Peyer's patch (tissue), 4 donors: ENCODE measurements at regions not wholly inside any gene's neighbourhood (a gene's known extent, or its start where the extent isn't known, plus 50 kb on each side); places are given as distances from the start of the nearest gene placed in this dataset.

Experiments used
- DNase-seq, 3 donors: peaks; one replicate each; pipeline ENCODE4 v3.0.0-alpha.2; 2017 to 2019
- H3K27ac ChIP-seq, 4 donors: fragments of 200-600 bp; sonication (generic); one replicate each; pipeline ENCODE4 v1.5.1; 2016 to 2019
- H3K27me3 ChIP-seq, 2 donors: fragments of 200-600 bp; sonication (generic); one replicate each; pipeline ENCODE4 v1.5.1; 2019
- H3K36me3 ChIP-seq, 3 donors: fragments of 200-600 bp; sonication (generic); one replicate each; pipeline ENCODE4 v1.5.1; 2016 to 2019
- H3K4me1 ChIP-seq, 4 donors: fragments of 200-600 bp; sonication (generic); one replicate each; pipeline ENCODE4 v1.5.1; 2016 to 2019
- H3K4me3 ChIP-seq, 4 donors: fragments of 200-600 bp; sonication (generic); 1 replicate in 3 of 4; 2 replicates in 1 of 4; pipeline ENCODE4 v1.5.1; 2016 to 2019; ENCODE audit warnings: mild to moderate bottlenecking in 1 of 4
- H3K9me3 ChIP-seq, 4 donors: fragments of 200-600 bp; sonication (generic); one replicate each; pipeline ENCODE4 v1.5.1; 2016 to 2019; ENCODE audit warnings: mild to moderate bottlenecking in 1 of 4
- POLR2A ChIP-seq, 2 donors: fragments of 450-650 bp; IDR thresholded peaks; one replicate each; pipeline ENCODE4 v1.5.1; 2017; ENCODE audit warnings: antibody characterized with exemption in 2 of 2, mild to moderate bottlenecking in 2 of 2, moderate library complexity in 2 of 2
- TF ChIP-seq, protein P1 (sequence below), 6 experiments: fragments of 450-650 bp in 4 of 6; fragments of 200-600 bp in 2 of 6; sonication (generic) in 1 of 6; IDR thresholded peaks; one replicate each; pipeline ENCODE4 v1.5.1; 2017 to 2019; ENCODE audit warnings: antibody characterized with exemption in 6 of 6, mild to moderate bottlenecking in 3 of 6, moderate library complexity in 1 of 6

DNA sequence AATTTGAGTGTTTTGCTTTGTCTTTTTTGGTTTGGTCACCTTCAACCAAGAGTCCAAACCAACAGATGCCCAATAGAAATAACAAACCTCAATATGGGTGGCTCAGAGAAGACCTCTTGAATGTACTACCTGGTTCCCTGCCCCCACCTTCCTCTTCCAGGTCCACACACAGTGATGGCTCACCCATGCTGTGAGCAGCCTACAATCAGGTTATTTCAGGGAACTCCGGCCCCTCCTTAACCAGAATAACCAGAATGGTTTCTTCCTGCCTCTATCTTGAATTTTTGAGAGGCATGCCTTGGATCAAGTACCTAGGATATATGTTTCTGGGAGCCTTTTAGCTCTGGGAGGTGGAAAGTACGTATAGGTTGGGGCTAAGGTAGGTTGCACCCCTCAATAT, 327.1 kb upstream of the PRDM1 start:
- no peaks in the 10 kb centered on the region for H3K27me3 ChIP-seq
- H3K36me3 ChIP-seq: no peaks in the 10 kb centered on the region
- no peaks in the 10 kb centered on the region for H3K4me1 ChIP-seq
- H3K9me3 ChIP-seq: no peaks in the 10 kb centered on the region
- no peak overlapping the region for H3K27ac ChIP-seq
- TF ChIP-seq, protein P1, sequence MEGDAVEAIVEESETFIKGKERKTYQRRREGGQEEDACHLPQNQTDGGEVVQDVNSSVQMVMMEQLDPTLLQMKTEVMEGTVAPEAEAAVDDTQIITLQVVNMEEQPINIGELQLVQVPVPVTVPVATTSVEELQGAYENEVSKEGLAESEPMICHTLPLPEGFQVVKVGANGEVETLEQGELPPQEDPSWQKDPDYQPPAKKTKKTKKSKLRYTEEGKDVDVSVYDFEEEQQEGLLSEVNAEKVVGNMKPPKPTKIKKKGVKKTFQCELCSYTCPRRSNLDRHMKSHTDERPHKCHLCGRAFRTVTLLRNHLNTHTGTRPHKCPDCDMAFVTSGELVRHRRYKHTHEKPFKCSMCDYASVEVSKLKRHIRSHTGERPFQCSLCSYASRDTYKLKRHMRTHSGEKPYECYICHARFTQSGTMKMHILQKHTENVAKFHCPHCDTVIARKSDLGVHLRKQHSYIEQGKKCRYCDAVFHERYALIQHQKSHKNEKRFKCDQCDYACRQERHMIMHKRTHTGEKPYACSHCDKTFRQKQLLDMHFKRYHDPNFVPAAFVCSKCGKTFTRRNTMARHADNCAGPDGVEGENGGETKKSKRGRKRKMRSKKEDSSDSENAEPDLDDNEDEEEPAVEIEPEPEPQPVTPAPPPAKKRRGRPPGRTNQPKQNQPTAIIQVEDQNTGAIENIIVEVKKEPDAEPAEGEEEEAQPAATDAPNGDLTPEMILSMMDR (IDR thresholded peaks at IDR 0.05): no peak
- TF ChIP-seq POLR2A (IDR thresholded peaks at IDR 0.05): no peak
- DNase-seq: no peak
- no peak overlapping the region for H3K4me3 ChIP-seq

DNA sequence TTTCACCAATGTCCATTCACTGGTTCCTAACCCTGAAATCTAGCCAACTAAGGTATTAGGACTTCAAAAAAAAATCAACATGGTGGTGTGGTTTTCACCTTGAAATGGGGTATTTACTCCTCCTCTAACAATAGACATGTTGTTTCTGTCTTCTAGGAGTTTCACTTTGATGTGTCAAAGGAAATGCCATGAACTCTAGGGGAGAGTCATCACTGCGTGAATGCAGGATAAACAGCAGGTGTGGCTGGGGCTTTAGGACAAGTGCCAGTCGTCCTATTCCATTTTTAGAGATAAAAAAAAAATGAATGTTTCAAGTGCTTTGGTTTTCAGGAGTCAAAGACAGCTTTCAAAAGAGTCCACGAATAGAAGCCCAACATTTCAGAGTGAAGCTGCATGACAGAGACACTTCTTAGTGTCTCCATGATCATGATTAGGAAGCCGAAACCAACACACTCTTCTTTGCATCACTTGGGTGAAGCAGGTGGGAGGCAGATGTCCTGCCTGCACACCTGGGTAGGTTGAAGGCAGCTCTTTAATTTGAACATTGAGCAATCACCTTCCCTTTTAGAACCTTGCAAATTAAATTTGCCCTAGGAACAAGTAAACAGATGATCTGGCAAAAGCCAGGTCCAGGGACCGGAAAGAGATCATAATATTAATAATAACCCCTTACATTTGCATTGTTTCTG, 328.5 kb upstream of the PRDM1 start:
- TF ChIP-seq POLR2A (IDR thresholded peaks at IDR 0.05): no peak
- TF ChIP-seq, protein P1 (IDR thresholded peaks at IDR 0.05): no peak
- Histone ChIP-seq H3K4me3 (no peak overlapping the region), H3K27me3 (no peaks in the 10 kb centered on the region), H3K27ac (no peak overlapping the region), H3K9me3 (no peaks in the 10 kb centered on the region), H3K4me1 (no peaks in the 10 kb centered on the region), H3K36me3 (no peaks in the 10 kb centered on the region)
- no peak for DNase-seq

DNA sequence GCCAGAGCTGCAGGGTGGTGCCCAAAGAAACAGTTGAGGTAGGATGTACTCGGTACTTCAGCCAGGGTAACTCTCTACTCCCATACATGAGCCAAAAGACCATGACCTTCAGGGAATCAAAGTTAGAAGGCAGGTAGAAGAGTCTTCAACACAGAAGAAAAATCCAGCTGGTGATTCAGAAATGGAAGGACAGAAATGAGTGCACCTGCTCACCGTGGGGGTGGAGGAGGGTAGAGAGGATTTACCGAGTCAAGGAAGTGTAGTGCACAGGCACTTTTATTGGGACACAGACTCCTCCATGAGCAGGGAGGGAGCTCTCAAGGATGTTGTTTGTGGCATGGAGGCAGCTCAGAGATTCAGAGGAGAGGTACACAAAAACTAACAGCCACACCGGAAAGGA, 330.3 kb upstream of the PRDM1 start:
- no peak for TF ChIP-seq POLR2A (IDR thresholded peaks at IDR 0.05)
- TF ChIP-seq, protein P1 (IDR thresholded peaks at IDR 0.05): no peak
- H3K4me3 ChIP-seq: no peak overlapping the region
- no peaks in the 10 kb centered on the region for H3K27me3 ChIP-seq
- no peak for DNase-seq
- no peaks in the 10 kb centered on the region for H3K4me1 ChIP-seq
- H3K9me3 ChIP-seq: no peaks in the 10 kb centered on the region
- no peak overlapping the region for H3K27ac ChIP-seq
- H3K36me3 ChIP-seq: no peaks in the 10 kb centered on the region

DNA sequence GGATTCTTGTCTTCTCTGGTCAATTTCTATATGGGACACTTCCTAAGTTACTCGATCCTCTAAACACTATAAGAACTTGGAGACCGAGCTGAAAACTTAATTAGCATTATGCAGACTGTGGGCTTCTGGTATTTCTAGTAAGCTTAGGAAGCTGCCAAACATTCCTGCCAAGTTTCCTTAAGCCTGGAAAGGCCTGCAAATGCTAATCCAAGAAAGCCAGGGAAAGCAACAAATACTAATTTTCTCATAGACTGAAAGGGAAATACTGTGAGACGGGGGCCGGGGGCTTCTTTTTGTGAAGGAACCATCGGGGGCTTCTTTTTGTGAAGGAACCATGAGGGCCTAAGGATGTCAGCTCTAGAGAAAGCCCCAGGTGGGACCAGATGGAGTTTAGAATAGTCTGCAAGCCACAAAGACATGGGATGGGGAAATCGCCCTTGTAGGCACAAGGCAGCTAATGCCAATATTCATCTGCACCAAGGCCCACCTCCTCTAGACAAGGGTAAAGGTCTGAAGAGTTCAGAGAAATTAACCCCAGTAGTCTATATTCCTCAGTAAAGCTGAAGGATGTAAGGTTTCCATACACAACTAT, 332.4 kb upstream of the PRDM1 start:
- TF ChIP-seq POLR2A (IDR thresholded peaks at IDR 0.05): no peak
- TF ChIP-seq, protein P1 (IDR thresholded peaks at IDR 0.05): no peak
- H3K27ac ChIP-seq: no peak overlapping the region
- H3K9me3 ChIP-seq: no peaks in the 10 kb centered on the region
- no peaks in the 10 kb centered on the region for H3K27me3 ChIP-seq
- H3K4me1 ChIP-seq: no peaks in the 10 kb centered on the region
- H3K36me3 ChIP-seq: no peaks in the 10 kb centered on the region
- no peak overlapping the region for H3K4me3 ChIP-seq
- no peak for DNase-seq

DNA sequence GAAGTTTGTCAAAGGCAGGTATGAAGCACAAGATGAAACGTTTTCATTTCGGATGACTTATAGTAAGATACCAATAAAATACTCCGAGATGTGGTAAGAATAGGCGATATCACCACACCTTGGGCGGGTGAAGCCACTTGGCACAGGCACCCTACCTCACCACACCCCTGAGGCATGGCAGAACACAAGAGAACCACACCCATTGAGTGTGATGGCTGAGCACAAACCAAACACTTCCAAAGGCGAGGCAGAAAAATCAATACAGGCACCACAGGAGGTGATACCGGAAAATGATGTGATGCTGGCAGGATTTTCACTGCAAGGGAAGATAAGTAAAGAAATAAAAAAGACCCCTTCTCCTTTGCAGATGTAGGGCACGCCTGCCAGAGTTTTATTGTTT, 332.9 kb upstream of the PRDM1 start:
- TF ChIP-seq POLR2A (IDR thresholded peaks at IDR 0.05): no peak
- TF ChIP-seq, protein P1 (IDR thresholded peaks at IDR 0.05): no peak
- peak in 1 of 3 donors; percentile 59 for DNase-seq

More for the DNA sequence above, 332.9 kb upstream of the PRDM1 start:
- Histone ChIP-seq H3K4me3 (no peak overlapping the region), H3K27me3 (no peaks in the 10 kb centered on the region), H3K27ac (no peak overlapping the region), H3K4me1 (no peaks in the 10 kb centered on the region), H3K36me3 (no peaks in the 10 kb centered on the region), H3K9me3 (no peaks in the 10 kb centered on the region)
